K562 (cell line): ENCODE measurements at regions not wholly inside any gene's neighbourhood (a gene's known extent, or its start where the extent isn't known, plus 50 kb on each side); places are given as distances from the start of the nearest gene placed in this dataset.
A peak's percentile ranks its signal among the peaks of the same experiment; 100 is the strongest.

Experiments used
- ATAC-seq: fragments of 200-7000 bp; cut with Tn5 transposase; 3 replicates; pipeline ENCODE4 v1.9.1; 2020; ENCODE audit warnings: moderate library complexity
- BruUV-seq: library from RNA; stranded (reverse); fragments of 400-500 nt; replicated peaks from 2 replicates; lab custom pipeline; 2021; lab: Mats Ljungman, UMichigan
- CTCF ChIA-PET: fragments of 300-600 bp; formaldehyde crosslinking; extraction: SDS; loops from one replicate; lab custom pipeline; 2021; ENCODE audit warnings: low intra/inter-chr PET ratio; lab: Yijun Ruan, JAX
- POLR2A ChIA-PET: fragments of 300-600, 350-650 bp; sonication (Branson Sonifier 250); formaldehyde crosslinking; extraction: SDS; loops from one replicate; lab custom pipeline; 2021; ENCODE audit warnings: antibody characterized with exemption, inconsistent platforms; lab: Yijun Ruan, JAX
- DNase-seq, 4 experiments: peaks; one replicate each; pipeline versions ENCODE4 v3.0.0 to v3.0.0-alpha.2; 2011 to 2018; ENCODE audit warnings: low spot score in 3 of 4, mixed read lengths in 3 of 4; ENCODE audit errors: extremely low read depth in 1 of 4
- FAIRE-seq: peaks from 2 replicates; lab custom pipeline; 2011; peaks lifted over from hg19 to GRCh38; lab: Jason Lieb, UNC
- H2AFZ ChIP-seq: 2 replicates; pipeline ENCODE4 v1.6.0; 2011; ENCODE audit warnings: low read depth, low read length, control low read depth, inconsistent platforms
- H3K27ac ChIP-seq: fragments of 200-600 bp; 3 replicates; pipeline ENCODE4 v1.8.0; 2011; ENCODE audit warnings: low read depth, mild to moderate bottlenecking, control low read depth, inconsistent platforms, low read length, moderate library complexity, mixed read lengths; ENCODE audit errors: extremely low read depth
- H3K27me3 ChIP-seq, 2 experiments: fragments of 300-600 bp in 1 of 2; 2 replicates in 1 of 2; 3 replicates in 1 of 2; pipeline versions ENCODE4 v1.6.0 to v1.8.0; 2011; ENCODE audit warnings: inconsistent platforms in 2 of 2, low read length in 2 of 2, mild to moderate bottlenecking in 1 of 2, mixed read lengths in 1 of 2, moderate library complexity in 1 of 2; ENCODE audit not compliant: control insufficient read depth in 2 of 2, insufficient read depth in 2 of 2
- H3K36me3 ChIP-seq: fragments of 300-600 bp; 3 replicates; pipeline ENCODE4 v1.8.0; 2011; ENCODE audit warnings: mild to moderate bottlenecking, low read length, inconsistent platforms; ENCODE audit not compliant: control insufficient read depth, insufficient read depth
- H3K4me1 ChIP-seq, 2 experiments: fragments of 200-600 bp in 1 of 2; replicated peaks in 1 of 2; 2 replicates in 1 of 2; 3 replicates in 1 of 2; pipeline versions ENCODE4 v1.5.1 to v1.8.0; 2011; ENCODE audit warnings: inconsistent platforms in 2 of 2, low read length in 2 of 2, mild to moderate bottlenecking in 1 of 2, mixed read lengths in 1 of 2, moderate library complexity in 1 of 2; ENCODE audit not compliant: control insufficient read depth in 2 of 2, insufficient read depth in 2 of 2
- H3K4me2 ChIP-seq: 2 replicates; pipeline ENCODE4 v1.6.1; 2011; ENCODE audit warnings: low read length, control low read depth, inconsistent platforms, mixed read lengths; ENCODE audit not compliant: insufficient read depth
- H3K4me3 ChIP-seq: fragments of 200-600 bp; sonication (generic), shearing (Covaris generic); 2 replicates; pipeline ENCODE4 v1.5.1; 2016; ENCODE audit warnings: control low read depth, inconsistent platforms
- H3K79me2 ChIP-seq: fragments of 200-600 bp; 3 replicates; pipeline ENCODE4 v1.8.0; 2011; ENCODE audit warnings: low read length, inconsistent platforms; ENCODE audit not compliant: control insufficient read depth, insufficient read depth
- H3K9ac ChIP-seq, 2 experiments: 2 replicates each; pipeline versions ENCODE4 v1.6.0 to v1.6.1; 2011; ENCODE audit warnings: low read depth in 2 of 2, low read length in 2 of 2, control low read depth in 1 of 2, inconsistent platforms in 1 of 2, mild to moderate bottlenecking in 1 of 2, mixed read lengths in 1 of 2; ENCODE audit not compliant: insufficient read depth in 1 of 2
- H3K9me1 ChIP-seq: one replicate; pipeline ENCODE4 v1.6.0; 2011; ENCODE audit warnings: inconsistent platforms, mild to moderate bottlenecking, low read length, moderate library complexity; ENCODE audit not compliant: control insufficient read depth, insufficient read depth
- H3K9me3 ChIP-seq: replicated peaks from 2 replicates; pipeline ENCODE4 v1.5.1; 2011; ENCODE audit warnings: low read depth, low read length, inconsistent platforms; ENCODE audit not compliant: control insufficient read depth, insufficient read depth
- H4K20me1 ChIP-seq: replicated peaks from 2 replicates; pipeline ENCODE4 v1.6.1; 2011; ENCODE audit warnings: low read length, inconsistent platforms, mixed read lengths; ENCODE audit not compliant: control insufficient read depth, insufficient read depth
- HDAC6 ChIP-seq: IDR thresholded peaks from 2 replicates; pipeline ENCODE4 v1.6.1; 2012; ENCODE audit warnings: low read depth, mild to moderate bottlenecking, control low read depth, inconsistent platforms, low read length, moderate library complexity
- WGBS: fragments of 100-300 bp; shearing (Covaris generic); methylation state at CpG from one replicate; pipeline ENCODE4 v1.1.6; 2016; ENCODE audit warnings: low coverage, mixed read lengths; ENCODE audit not compliant: insufficient coverage; ENCODE audit errors: missing lambda C conversion rate; 5-methylcytosine and 5-hydroxymethylcytosine counted together
- in situ Hi-C: fragments of 300-500 bp; cut with MboI; formaldehyde crosslinking; loops from 4 replicates; pipeline ENCODE4 v1.15.0; 2018; ENCODE audit warnings: inconsistent platforms, mixed read lengths
- intact Hi-C: fragments of 100-400 bp; cut with micrococcal nuclease; formaldehyde crosslinking; loops from 2 replicates; pipeline ENCODE4 v1.14.2; 2022
- TF ChIP-seq, protein P1 (sequence below): sonication (generic); formaldehyde crosslinking; IDR thresholded peaks from 2 replicates; pipeline ENCODE4 v1.5.0; 2020; ENCODE audit warnings: missing genetic modification reagents
- TF ChIP-seq, protein P2 (sequence below): fragments of 250-450 bp; sonication (Bioruptor Pico); IDR thresholded peaks from 2 replicates; pipeline ENCODE4 v1.4.0; 2020; ENCODE audit warnings: mild to moderate bottlenecking
- TF ChIP-seq, protein P3 (sequence below), 2 experiments: IDR thresholded peaks in 1 of 2; conservative IDR thresholded peaks in 1 of 2; 2 replicates each; pipeline ENCODE4 v1.6.1; 2016; ENCODE audit warnings: low read depth in 2 of 2, mild to moderate bottlenecking in 1 of 2, missing compliant biosample characterization in 1 of 2, missing genetic modification characterization in 1 of 2, moderate library complexity in 1 of 2

DNA sequence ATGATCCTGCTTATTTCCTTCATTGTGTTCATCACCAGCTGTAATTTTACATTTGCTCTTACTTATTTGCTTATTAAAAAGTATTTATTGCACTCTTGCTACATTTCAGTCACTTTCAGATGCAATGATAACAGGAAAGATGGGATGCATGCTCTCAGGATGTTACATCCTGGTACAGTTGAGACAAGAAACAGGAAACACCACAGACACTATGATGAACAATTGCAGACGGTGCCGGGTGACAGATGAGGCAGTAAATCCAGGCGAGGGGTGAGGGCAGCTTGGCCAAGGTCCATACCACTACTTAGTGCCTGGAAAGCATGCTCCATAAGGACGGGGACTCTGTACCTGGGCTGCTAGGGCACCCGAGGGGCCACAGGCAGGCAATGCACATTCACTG, 156.6 kb upstream of the RAB4A start:
- peaks cover 5 to 23% of the 10 kb centered on the region in 2 experiments for H3K27me3 ChIP-seq
- no peaks in the 10 kb centered on the region for H3K9me1 ChIP-seq
- no peak for FAIRE-seq
- peaks cover 0 to 4% of the 10 kb centered on the region in 2 experiments; a peak in 1 of 5 replicates for H3K4me1 ChIP-seq
- H4K20me1 ChIP-seq = no peaks in the 10 kb centered on the region
- no peak overlapping the region for H3K9ac ChIP-seq
- H2AFZ ChIP-seq = no peak overlapping the region
- intact Hi-C loops = no loop called here
- no peak overlapping the region for H3K4me2 ChIP-seq
- no peak overlapping the region for H3K4me3 ChIP-seq
- H3K9me3 ChIP-seq = no peaks in the 10 kb centered on the region
- in situ Hi-C loops = no loop called here
- H3K79me2 ChIP-seq = no peaks in the 10 kb centered on the region
- 0% methylated on average over 5 of the region's 5 CpGs for WGBS
- ATAC-seq = no peak
- no peak for DNase-seq
- H3K27ac ChIP-seq = no peak overlapping the region
- no peaks in the 10 kb centered on the region for H3K36me3 ChIP-seq
- ChIA-PET CTCF (no interaction called here), POLR2A (no interaction called here)
- no TSS peak for BruUV-seq
- TF ChIP-seq, protein P1, sequence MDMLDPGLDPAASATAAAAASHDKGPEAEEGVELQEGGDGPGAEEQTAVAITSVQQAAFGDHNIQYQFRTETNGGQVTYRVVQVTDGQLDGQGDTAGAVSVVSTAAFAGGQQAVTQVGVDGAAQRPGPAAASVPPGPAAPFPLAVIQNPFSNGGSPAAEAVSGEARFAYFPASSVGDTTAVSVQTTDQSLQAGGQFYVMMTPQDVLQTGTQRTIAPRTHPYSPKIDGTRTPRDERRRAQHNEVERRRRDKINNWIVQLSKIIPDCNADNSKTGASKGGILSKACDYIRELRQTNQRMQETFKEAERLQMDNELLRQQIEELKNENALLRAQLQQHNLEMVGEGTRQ (CRISPR knock-in tag) = no peak
- TF ChIP-seq HDAC6 = no peak
- TF ChIP-seq, protein P2, sequence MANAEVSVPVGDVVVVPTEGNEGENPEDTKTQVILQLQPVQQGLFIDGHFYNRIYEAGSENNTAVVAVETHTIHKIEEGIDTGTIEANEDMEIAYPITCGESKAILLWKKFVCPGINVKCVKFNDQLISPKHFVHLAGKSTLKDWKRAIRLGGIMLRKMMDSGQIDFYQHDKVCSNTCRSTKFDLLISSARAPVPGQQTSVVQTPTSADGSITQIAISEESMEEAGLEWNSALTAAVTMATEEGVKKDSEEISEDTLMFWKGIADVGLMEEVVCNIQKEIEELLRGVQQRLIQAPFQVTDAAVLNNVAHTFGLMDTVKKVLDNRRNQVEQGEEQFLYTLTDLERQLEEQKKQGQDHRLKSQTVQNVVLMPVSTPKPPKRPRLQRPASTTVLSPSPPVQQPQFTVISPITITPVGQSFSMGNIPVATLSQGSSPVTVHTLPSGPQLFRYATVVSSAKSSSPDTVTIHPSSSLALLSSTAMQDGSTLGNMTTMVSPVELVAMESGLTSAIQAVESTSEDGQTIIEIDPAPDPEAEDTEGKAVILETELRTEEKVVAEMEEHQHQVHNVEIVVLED (CRISPR knock-in tag) = no peak
- TF ChIP-seq, protein P3, sequence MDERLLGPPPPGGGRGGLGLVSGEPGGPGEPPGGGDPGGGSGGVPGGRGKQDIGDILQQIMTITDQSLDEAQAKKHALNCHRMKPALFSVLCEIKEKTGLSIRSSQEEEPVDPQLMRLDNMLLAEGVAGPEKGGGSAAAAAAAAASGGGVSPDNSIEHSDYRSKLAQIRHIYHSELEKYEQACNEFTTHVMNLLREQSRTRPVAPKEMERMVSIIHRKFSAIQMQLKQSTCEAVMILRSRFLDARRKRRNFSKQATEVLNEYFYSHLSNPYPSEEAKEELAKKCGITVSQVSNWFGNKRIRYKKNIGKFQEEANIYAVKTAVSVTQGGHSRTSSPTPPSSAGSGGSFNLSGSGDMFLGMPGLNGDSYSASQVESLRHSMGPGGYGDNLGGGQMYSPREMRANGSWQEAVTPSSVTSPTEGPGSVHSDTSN (CRISPR knock-in tag; IDR thresholded peaks at IDR 0.05; ENCODE audit: low read depth) = no peak
- TF ChIP-seq, protein P3 (tag; conservative IDR thresholded peaks at IDR 0.05; ENCODE audit: low read depth) = 0 out of 2 replicates have a peak, but pooled peaks have one; percentile 7
